HG03439 (cell line): ENCODE measurements at regions not wholly inside any gene's neighbourhood (a gene's known extent, or its start where the extent isn't known, plus 50 kb on each side); places are given as distances from the start of the nearest gene placed in this dataset.

Experiments
- ATAC-seq: cut with Tn5 transposase; IDR thresholded peaks from one replicate; pipeline ENCODE4 v1.9.1; 2021; ENCODE audit warnings: mild to moderate bottlenecking, moderate library complexity; ENCODE audit not compliant: unreplicated experiment

GRCh38 chr11:92644595-92645445, 324.6 kb upstream of the MTNR1B start:
- ATAC-seq, result no peak

- no peak for ATAC-seq
Measured at GRCh38 chr11:92651159-92651558, 318.3 kb upstream of the MTNR1B start.

- ATAC-seq, result no peak
Measured at GRCh38 chr11:92653454-92653853, 316.0 kb upstream of the MTNR1B start.

- ATAC-seq, result no peak
Measured at GRCh38 chr11:92656783-92657182, 312.7 kb upstream of the MTNR1B start.

GRCh38 chr11:92657226-92657625, 312.2 kb upstream of the MTNR1B start:
- no peak for ATAC-seq

- no peak for ATAC-seq
Measured at GRCh38 chr11:92658733-92659132, 310.7 kb upstream of the MTNR1B start.

GRCh38 chr11:92659793-92660192, 309.7 kb upstream of the MTNR1B start:
- no peak for ATAC-seq

- no peak for ATAC-seq
Measured at GRCh38 chr11:92662601-92663360, 306.7 kb upstream of the MTNR1B start.

- ATAC-seq, result no peak
Measured at GRCh38 chr11:92663539-92663938, 305.9 kb upstream of the MTNR1B start.

- no peak for ATAC-seq
Measured at GRCh38 chr11:92667486-92668152, 301.8 kb upstream of the MTNR1B start.

- no peak for ATAC-seq
Measured at GRCh38 chr11:92670308-92670890, 299.1 kb upstream of the MTNR1B start.

GRCh38 chr11:92671081-92671480, 298.4 kb upstream of the MTNR1B start:
- ATAC-seq, result no peak

GRCh38 chr11:92675303-92675702, 294.1 kb upstream of the MTNR1B start:
- ATAC-seq, result no peak

GRCh38 chr11:92675810-92676209, 293.6 kb upstream of the MTNR1B start:
- no peak for ATAC-seq

- no peak for ATAC-seq
Measured at GRCh38 chr11:92678008-92678611, 291.3 kb upstream of the MTNR1B start.

- no peak for ATAC-seq
Measured at GRCh38 chr11:92681586-92681985, 287.9 kb upstream of the MTNR1B start.

- ATAC-seq, result no peak
Measured at GRCh38 chr11:92682136-92682535, 287.3 kb upstream of the MTNR1B start.

- no peak for ATAC-seq
Measured at GRCh38 chr11:92682952-92683351, 286.5 kb upstream of the MTNR1B start.

GRCh38 chr11:92685049-92685448, 284.4 kb upstream of the MTNR1B start:
- no peak for ATAC-seq

GRCh38 chr11:92687724-92688123, 281.7 kb upstream of the MTNR1B start:
- no peak for ATAC-seq

GRCh38 chr11:92688416-92688815, 281.0 kb upstream of the MTNR1B start:
- ATAC-seq, result no peak
